Stimulated activated CD8-positive, alpha-beta memory T cell treated with anti-CD3 and anti-CD28 coated beads, Interleukin-7, amount 100 ng/mL, for 48 hours (primary cell): ENCODE measurements at regions not wholly inside any gene's neighbourhood (a gene's known extent, or its start where the extent isn't known, plus 50 kb on each side); places are given as distances from the start of the nearest gene placed in this dataset.

Experiments
- DNase-seq, 2 donors: peaks; one replicate each; pipeline ENCODE4 v3.0.0-alpha.2; 2020; ENCODE audit warnings: low read depth in 1 of 2; ENCODE audit errors: extremely low read depth in 1 of 2

GRCh38 chr2:238669581-238670080 lies 178.3 kb upstream of the TWIST2 start:
- no peak for DNase-seq

DNA sequence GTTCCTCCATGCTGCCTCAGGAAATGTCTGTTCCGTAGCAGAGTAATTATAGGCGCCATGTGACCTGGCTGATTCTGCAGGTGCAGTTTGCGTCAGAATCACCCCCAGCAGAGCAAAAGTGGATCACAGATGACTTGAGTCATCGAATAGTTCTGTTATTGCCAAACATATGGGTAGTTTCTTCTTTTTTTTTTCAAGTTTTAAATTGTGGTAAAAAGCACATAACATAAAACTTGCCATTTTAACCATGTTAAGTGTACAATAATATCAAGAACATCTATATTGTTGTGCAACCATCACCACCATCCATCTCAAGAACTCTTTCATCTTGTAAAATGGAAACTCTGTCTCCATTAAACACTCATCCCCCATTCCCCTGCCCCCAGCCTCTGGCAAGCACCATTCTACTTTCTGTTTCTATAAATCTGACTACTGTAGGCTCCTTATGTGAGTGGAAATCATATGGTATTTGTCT lies 177.7 kb upstream of the TWIST2 start:
- DNase-seq: peak in 1 of 2 donors; percentile 20

DNA sequence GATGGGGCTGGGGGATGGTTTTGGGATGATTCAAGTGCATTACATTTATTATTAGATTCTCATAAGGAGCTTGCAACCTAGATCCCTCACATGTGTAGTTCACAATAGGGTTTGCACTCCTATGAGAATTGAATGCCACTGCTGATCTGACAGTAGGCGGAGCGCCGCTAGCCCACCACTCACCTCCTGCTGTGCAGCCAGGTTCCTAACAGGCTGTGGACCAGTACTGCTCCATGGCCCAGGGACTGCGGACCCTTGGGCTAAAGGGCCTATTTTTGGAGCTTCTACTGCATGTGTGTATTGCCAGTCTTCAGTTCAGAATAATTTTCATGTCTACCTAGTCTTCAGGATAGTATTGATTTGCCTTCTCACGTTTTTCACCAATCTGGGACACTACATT lies 165.3 kb upstream of the TWIST2 start:
- DNase-seq: no peak

- DNase-seq: no peak
Observed at GRCh38 chr2:238684362-238685326, 163.2 kb upstream of the TWIST2 start.

GRCh38 chr2:238685327-238685709 lies 162.6 kb upstream of the TWIST2 start:
- no peak for DNase-seq

- no peak for DNase-seq
Observed at GRCh38 chr2:238685713-238686112, 162.2 kb upstream of the TWIST2 start.

DNA sequence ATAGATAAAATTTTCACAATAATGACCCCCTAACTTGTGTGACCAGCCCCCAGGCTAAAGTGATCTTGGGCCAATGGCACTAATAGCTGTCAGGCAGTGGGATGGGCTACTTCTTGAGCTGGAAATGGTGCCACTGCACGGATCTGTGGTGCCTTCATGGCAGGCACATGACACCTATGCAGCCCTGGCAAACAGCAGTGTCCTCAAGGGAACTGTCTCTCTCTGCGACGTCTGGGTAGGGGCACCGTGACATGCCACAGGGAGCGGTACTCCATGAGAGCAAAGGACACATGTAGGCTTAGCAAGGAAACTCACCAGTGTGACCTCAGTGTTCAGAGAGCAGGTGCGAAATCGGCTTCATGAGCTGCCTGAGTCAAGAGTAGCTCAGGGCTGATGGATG lies 161.7 kb upstream of the TWIST2 start:
- DNase-seq: no peak

- DNase-seq: no peak
Observed at GRCh38 chr2:238688193-238689153, 159.4 kb upstream of the TWIST2 start.

- no peak for DNase-seq
Observed at GRCh38 chr2:238689331-238689730, 158.6 kb upstream of the TWIST2 start.

DNA sequence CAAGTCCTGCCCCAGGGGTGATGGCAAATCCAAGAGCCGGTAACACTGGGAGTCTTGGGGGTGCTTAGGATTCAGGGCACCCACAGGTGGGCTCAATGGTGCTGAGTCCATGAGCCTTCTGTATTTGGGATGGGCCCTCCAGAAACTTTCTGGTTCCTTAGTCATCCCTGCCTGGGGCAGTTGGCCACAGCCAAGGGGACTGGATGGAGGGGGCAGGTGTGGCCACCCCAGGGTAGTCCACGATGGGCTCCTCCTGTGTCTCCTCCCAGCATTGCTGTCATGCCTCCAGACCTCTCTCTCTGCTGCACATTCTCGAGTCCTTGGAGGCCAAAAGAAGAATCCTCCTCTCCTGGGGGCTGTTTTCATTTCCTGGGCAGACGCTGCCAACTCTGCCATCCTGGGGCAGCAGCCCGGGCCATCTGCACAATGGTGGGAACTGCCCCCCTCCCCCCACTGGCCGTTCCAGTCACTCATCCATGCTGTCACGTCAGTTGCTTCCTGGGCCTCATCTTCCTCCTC lies 158.0 kb upstream of the TWIST2 start:
- DNase-seq: no peak

- no peak for DNase-seq
Observed at GRCh38 chr2:238690511-238690910, 157.4 kb upstream of the TWIST2 start.

GRCh38 chr2:238691596-238692491 lies 156.0 kb upstream of the TWIST2 start:
- DNase-seq: no peak

DNA sequence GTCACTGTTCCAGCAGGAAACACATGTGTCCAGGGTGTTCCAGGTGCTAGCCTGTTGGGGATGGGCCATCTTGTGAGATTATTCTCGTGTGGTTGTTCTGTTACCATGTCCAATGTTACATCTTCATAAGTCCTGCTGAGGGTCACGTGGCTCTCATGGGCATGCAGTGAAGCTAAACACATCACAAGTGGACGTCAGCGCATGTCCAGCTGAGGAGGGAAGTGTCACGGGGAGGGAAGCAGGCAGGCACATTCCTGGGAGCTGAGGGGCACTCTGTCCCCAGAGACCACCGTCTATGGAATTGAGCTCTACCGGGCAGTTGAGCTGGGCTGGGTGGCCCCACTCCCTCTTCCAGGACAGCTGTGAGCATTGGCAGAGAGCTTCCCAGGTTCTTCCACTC lies 155.3 kb upstream of the TWIST2 start:
- no peak for DNase-seq

DNA sequence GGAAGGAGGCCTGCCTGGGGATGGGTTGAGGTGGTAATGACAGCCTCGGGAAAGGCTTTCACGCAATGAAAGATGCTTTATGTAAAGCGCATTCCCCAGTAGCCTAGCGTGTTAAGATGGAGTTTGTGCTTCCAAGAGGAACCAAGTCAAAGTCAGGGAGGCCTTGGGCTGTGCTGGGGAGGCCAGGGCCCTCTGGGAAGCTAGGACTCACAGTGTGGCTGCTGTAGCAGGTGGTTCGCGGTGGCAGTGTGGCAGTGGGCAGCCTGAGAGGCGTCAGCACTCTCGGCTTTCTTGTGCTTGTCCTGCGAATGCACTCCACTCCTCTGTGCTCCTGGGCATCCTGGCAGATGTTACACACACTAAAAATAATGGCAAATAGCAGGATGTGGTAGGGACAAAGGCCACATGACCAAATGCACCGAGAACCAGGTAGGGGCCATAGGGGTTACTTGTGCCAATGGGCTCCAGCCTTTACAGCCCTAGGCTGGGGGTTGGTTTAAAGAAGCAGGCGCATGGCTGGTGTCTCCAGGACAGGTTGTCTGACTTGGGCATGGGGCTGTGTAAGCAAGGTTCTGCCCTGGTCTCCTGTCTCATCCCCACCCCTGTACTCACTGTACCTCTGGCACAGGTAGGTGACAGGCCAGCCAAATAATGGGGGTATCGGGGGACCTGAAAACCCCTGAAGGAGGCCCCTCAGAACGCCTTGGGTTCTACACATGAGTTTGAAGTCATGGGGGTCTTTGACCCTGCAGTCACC lies 154.4 kb upstream of the TWIST2 start:
- no peak for DNase-seq

GRCh38 chr2:238694136-238694755 lies 153.6 kb upstream of the TWIST2 start:
- no peak for DNase-seq

DNA sequence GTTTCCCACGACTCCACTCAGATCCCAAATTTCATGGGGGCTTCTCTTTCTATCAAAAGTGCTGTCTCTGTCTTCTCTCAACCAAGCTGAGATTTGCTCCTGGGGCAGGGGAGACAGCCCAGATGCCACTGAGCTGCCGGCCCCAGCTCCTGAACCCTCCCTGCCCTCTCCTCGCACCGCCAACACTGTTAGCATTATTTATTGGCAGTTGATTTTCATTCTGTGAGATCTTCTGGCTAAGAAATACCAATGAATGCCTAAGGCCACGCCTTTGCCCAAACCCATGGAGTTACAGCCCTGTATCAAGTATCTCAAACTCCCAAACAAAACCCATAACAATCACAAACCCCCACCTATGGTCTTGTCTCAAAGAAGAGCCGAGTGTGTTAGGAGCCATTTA lies 153.0 kb upstream of the TWIST2 start:
- no peak for DNase-seq

GRCh38 chr2:238695538-238695937 lies 152.3 kb upstream of the TWIST2 start:
- DNase-seq: no peak

DNA sequence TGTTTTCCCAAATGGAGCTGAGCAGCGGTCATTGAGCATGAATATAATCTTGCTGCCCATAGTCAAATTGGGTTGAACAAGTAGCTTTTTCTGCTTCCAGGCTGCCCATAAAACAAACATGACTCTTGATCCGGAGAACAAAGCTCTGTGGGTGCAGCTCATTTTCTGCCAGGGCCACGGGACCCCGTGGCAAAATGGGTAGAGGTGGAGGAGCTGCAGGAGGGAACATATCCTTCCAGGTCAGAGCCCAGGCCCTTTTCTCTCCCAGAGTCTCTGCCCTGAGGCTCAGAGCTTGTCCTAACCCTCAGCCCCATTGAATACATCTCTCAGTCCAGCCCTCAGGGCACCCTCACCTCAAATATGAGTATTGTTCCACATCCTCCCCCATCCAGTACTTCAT lies 151.6 kb upstream of the TWIST2 start:
- no peak for DNase-seq

GRCh38 chr2:238696786-238697185 lies 151.1 kb upstream of the TWIST2 start:
- no peak for DNase-seq
